ENCODE measurements at regions not wholly inside any gene's neighbourhood (a gene's known extent, or its start where the extent isn't known, plus 50 kb on each side); places are given as distances from the start of the nearest gene placed in this dataset.

DNA sequence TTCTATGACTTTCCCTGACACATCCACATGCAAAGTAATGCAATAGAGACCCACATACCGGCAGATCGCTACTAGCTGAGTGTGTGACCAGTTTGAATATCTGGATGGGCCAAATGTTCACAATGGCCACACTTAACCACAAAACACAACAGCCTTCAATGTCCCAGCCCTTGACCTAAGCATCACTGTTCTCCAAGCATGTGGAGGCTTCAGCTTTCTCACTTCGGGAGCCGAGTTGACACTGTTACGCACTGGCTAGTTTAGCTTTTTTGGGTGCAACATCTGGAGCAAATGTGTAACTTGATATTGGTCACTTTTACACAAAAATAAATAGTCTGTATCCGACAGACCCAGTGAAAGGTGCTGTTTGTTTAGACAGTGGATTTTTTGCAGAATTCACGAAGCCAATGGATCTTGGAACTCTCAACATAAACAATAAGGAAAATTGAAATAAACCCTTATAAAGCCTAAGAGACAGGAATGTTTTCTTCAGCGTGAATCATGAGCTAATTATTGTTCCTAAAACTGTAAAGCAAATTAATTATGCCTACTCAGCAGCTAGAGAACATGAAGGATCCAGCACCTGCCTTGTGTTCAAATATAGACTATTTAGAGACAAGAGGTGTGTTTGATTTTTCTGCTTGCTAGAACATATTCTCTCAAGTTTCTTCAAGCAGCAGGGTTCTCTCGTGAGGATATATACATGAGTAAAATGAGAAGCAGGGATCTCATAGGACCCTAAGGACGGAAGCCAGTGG, 117.6 kb upstream of the JCAD start:
- H3K4me1 ChIP-seq: peaks cover 11% of the 10 kb centered on the region
- H4K20me1 ChIP-seq (ENCODE audit: low read depth): no peaks in the 10 kb centered on the region
- H3K4me3 Mint-ChIP-seq: no peak overlapping the region
- H3K27me3 Mint-ChIP-seq (ENCODE audit: insufficient read depth, low read depth): peaks cover 5% of the 10 kb centered on the region
- no peaks in the 10 kb centered on the region for H3K36me3 Mint-ChIP-seq
- no peak overlapping the region for H3K27ac ChIP-seq
- no peak for DNase-seq (ENCODE audit: low spot score)
- H3F3A ChIP-seq (ENCODE audit: low read depth): no peaks in the 10 kb centered on the region
- no peak for TF ChIP-seq EZH2 (IDR thresholded peaks at IDR 0.05)
- no peak for TF ChIP-seq EZH2phosphoT487 (IDR thresholded peaks at IDR 0.05)
- TF ChIP-seq, protein P1, sequence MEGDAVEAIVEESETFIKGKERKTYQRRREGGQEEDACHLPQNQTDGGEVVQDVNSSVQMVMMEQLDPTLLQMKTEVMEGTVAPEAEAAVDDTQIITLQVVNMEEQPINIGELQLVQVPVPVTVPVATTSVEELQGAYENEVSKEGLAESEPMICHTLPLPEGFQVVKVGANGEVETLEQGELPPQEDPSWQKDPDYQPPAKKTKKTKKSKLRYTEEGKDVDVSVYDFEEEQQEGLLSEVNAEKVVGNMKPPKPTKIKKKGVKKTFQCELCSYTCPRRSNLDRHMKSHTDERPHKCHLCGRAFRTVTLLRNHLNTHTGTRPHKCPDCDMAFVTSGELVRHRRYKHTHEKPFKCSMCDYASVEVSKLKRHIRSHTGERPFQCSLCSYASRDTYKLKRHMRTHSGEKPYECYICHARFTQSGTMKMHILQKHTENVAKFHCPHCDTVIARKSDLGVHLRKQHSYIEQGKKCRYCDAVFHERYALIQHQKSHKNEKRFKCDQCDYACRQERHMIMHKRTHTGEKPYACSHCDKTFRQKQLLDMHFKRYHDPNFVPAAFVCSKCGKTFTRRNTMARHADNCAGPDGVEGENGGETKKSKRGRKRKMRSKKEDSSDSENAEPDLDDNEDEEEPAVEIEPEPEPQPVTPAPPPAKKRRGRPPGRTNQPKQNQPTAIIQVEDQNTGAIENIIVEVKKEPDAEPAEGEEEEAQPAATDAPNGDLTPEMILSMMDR (IDR thresholded peaks at IDR 0.05): no peak
- no peaks in the 10 kb centered on the region for H3K79me2 ChIP-seq (ENCODE audit: low read depth)
- H3K27ac Mint-ChIP-seq: no peak overlapping the region
- H3K36me3 ChIP-seq: no peaks in the 10 kb centered on the region
- H3K9me3 ChIP-seq (ENCODE audit: low read depth): no peaks in the 10 kb centered on the region
- H3K9ac ChIP-seq: no peak overlapping the region
- H3K27me3 ChIP-seq: no peaks in the 10 kb centered on the region
- H3K4me3 ChIP-seq: no peak overlapping the region
- no peaks in the 10 kb centered on the region for H3K9me3 Mint-ChIP-seq
- peaks cover 7% of the 10 kb centered on the region for H3K4me1 Mint-ChIP-seq
- H2AFZ ChIP-seq (replicated peaks): no peak overlapping the region
- no peak overlapping the region for H3K4me2 ChIP-seq

DNA sequence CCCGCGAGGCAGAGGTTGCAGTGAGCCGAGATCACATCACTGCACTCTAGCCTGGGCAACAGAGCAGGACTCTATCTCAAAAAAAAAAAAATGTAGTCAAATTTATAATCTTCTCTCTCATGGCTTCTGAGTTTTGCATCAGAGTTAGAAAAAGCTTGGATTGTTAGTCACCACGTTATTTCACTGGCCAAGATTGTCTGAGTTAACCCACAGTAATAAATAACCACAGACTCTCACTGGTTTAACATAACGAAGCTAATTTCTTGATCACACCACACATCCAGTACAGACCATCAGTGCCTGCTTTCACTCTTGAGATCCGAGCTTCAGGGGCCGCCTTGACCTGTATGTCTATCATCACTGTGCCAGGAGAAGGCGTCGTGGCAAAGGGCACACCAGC, 116.8 kb upstream of the JCAD start:
- TF ChIP-seq EZH2phosphoT487 (IDR thresholded peaks at IDR 0.05): no peak
- no peak for TF ChIP-seq EZH2 (IDR thresholded peaks at IDR 0.05)
- TF ChIP-seq, protein P1 (IDR thresholded peaks at IDR 0.05): no peak
- H3K9me3 ChIP-seq (ENCODE audit: low read depth): no peaks in the 10 kb centered on the region
- no peaks in the 10 kb centered on the region for H3K36me3 ChIP-seq

DNA sequence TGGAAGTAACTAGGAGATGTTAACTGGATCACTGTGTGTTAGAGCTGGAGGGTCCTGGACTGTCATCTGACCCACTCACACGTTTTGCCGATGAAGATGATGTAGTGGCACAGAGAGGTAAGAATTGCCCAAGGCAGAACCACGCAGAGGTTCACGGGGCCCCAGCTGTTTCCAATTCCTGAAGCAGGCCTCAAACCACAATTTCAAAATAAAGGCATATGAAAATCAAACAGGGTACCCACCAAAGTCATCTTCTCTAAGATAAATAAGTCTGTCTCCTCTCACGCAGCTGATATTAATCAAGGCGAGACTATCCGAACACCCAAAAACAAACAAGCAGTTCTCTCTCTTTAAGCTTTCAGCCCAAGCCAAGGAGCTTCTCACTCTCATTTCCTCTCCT, 113.3 kb upstream of the JCAD start:
- Histone ChIP-seq H4K20me1 (ENCODE audit: low read depth) (no peaks in the 10 kb centered on the region), H3F3A (ENCODE audit: low read depth) (no peaks in the 10 kb centered on the region), H3K4me2 (no peak overlapping the region), H3K4me3 (no peak overlapping the region), H3K27ac (no peak overlapping the region), H3K79me2 (ENCODE audit: low read depth) (no peaks in the 10 kb centered on the region), H3K9me3 (ENCODE audit: low read depth) (no peaks in the 10 kb centered on the region), H3K36me3 (no peaks in the 10 kb centered on the region), H2AFZ (replicated peaks) (no peak overlapping the region), H3K27me3 (no peaks in the 10 kb centered on the region), H3K9ac (no peak overlapping the region), H3K4me1 (no peaks in the 10 kb centered on the region)
- no peak overlapping the region for H3K4me3 Mint-ChIP-seq
- no peaks in the 10 kb centered on the region for H3K27me3 Mint-ChIP-seq (ENCODE audit: insufficient read depth, low read depth)
- H3K9me3 Mint-ChIP-seq: peaks cover 6% of the 10 kb centered on the region
- TF ChIP-seq, protein P1 (IDR thresholded peaks at IDR 0.05): no peak
- TF ChIP-seq EZH2 (IDR thresholded peaks at IDR 0.05): no peak
- no peak for TF ChIP-seq EZH2phosphoT487 (IDR thresholded peaks at IDR 0.05)
- peaks cover 2% of the 10 kb centered on the region for H3K36me3 Mint-ChIP-seq
- peak overlapping the region; percentile 8 for H3K27ac Mint-ChIP-seq
- no peak for DNase-seq (ENCODE audit: low spot score)
- no peaks in the 10 kb centered on the region for H3K4me1 Mint-ChIP-seq

More for the DNA sequence above, 116.8 kb upstream of the JCAD start:
- Histone ChIP-seq H3K27me3 (no peaks in the 10 kb centered on the region), H4K20me1 (ENCODE audit: low read depth) (no peaks in the 10 kb centered on the region), H3K27ac (no peak overlapping the region), H3F3A (ENCODE audit: low read depth) (no peaks in the 10 kb centered on the region), H3K4me1 (peaks cover 11% of the 10 kb centered on the region), H3K4me3 (no peak overlapping the region), H2AFZ (replicated peaks) (no peak overlapping the region), H3K4me2 (no peak overlapping the region), H3K79me2 (ENCODE audit: low read depth) (no peaks in the 10 kb centered on the region), H3K9ac (no peak overlapping the region)
- DNase-seq (ENCODE audit: low spot score): no peak
- Mint-ChIP-seq H3K27ac (no peak overlapping the region), H3K27me3 (ENCODE audit: insufficient read depth, low read depth) (peaks cover 3% of the 10 kb centered on the region), H3K9me3 (no peaks in the 10 kb centered on the region), H3K4me1 (peaks cover 7% of the 10 kb centered on the region), H3K36me3 (no peaks in the 10 kb centered on the region), H3K4me3 (no peak overlapping the region)
